Adrenal gland (tissue), 9 donors: ENCODE measurements at regions not wholly inside any gene's neighbourhood (a gene's known extent, or its start where the extent isn't known, plus 50 kb on each side); places are given as distances from the start of the nearest gene placed in this dataset.

Source experiments
- DNase-seq, 7 donors: peaks; one replicate each; pipeline ENCODE4 v3.0.0-alpha.2; 2019 to 2020
- H3K27ac ChIP-seq, 5 donors: fragments of 200-600 bp; sonication (generic) in 4 of 5; 1 replicate in 3 of 5; 2 replicates in 2 of 5; pipeline versions ENCODE4 v1.5.1 to v1.8.0; 2016 to 2020; ENCODE audit warnings: mild to moderate bottlenecking in 1 of 5
- H3K27me3 ChIP-seq: fragments of 200-600 bp; 2 replicates; pipeline ENCODE4 v1.8.0; 2021
- H3K36me3 ChIP-seq, 2 donors: fragments of 200-600 bp; replicated peaks in 1 of 2; 1 replicate in 1 of 2; 2 replicates in 1 of 2; pipeline versions ENCODE4 v1.5.1 to v1.8.0; 2018 to 2022
- H3K4me1 ChIP-seq, 2 donors: fragments of 200-600 bp; replicated peaks in 1 of 2; 1 replicate in 1 of 2; 2 replicates in 1 of 2; pipeline versions ENCODE4 v1.5.1 to v1.8.0; 2018 to 2021
- H3K4me3 ChIP-seq, 4 donors: fragments of 200-600 bp; sonication (generic) in 3 of 4; one replicate each; pipeline ENCODE4 v1.5.1; 2016 to 2018
- H3K9me3 ChIP-seq, 3 donors: fragments of 200-600 bp; sonication (generic) in 1 of 3; replicated peaks in 1 of 3; 1 replicate in 2 of 3; 2 replicates in 1 of 3; pipeline versions ENCODE4 v1.5.1 to v1.8.0; 2016 to 2021
- CTCF ChIP-seq, 6 experiments: fragments of 450-650 bp in 4 of 6; fragments of 200-600 bp in 2 of 6; sonication (generic) in 1 of 6; IDR thresholded peaks; 1 replicate in 5 of 6; 2 replicates in 1 of 6; pipeline versions ENCODE4 v1.5.1 to v1.8.0; 2016 to 2021; ENCODE audit warnings: antibody characterized with exemption in 6 of 6, mild to moderate bottlenecking in 2 of 6, moderate library complexity in 1 of 6
- POLR2A ChIP-seq, 2 donors: fragments of 450-650 bp; IDR thresholded peaks; one replicate each; pipeline ENCODE4 v1.6.1; 2017; ENCODE audit warnings: antibody characterized with exemption in 2 of 2, mild to moderate bottlenecking in 2 of 2, moderate library complexity in 1 of 2
- WGBS, 4 donors: extraction: QIAGEN DNeasy Blood & Tissue Kit in 2 of 4; methylation state at CpG; one replicate each; pipeline versions ENCODE4 v1.1.5 to v1.1.7; 2013 to 2017; 5-methylcytosine and 5-hydroxymethylcytosine counted together
- intact Hi-C, 2 donors: fragments of 100-400 bp; cut with DNase I; formaldehyde crosslinking; loops; one replicate each; pipeline versions ENCODE4 v1.14.1 to v1.15.0; 2022 to 2023
- donor health status: healthy with polysubstance abuse.
- donor health status: Bipolar disorder and iron deficiency.
- donor health status: DM: yes; HTN: yes; CAD: no.
- donor health status: DM: no; HTN: no; CAD: no.
- donor health status: DM: no; HTN: no; CAD: no.

- Histone ChIP-seq H3K9me3 (no peaks in the 10 kb centered on the region), H3K27me3 (no peaks in the 10 kb centered on the region), H3K4me1 (no peaks in the 10 kb centered on the region), H3K27ac (no peak overlapping the region), H3K4me3 (no peak overlapping the region), H3K36me3 (no peaks in the 10 kb centered on the region)
- no peak for TF ChIP-seq POLR2A (IDR thresholded peaks at IDR 0.05)
- TF ChIP-seq CTCF (IDR thresholded peaks at IDR 0.05): no peak
- DNase-seq: no peak
- intact Hi-C loops: no loop called here
- 90 to 96% (median 90%) methylated on average over 3 of the region's 3 CpGs for WGBS, 4 donors
These were observed 310.6 kb upstream of the EDIL3 start for GRCh38 chr5:84695330-84695729.

GRCh38 chr5:84693256-84693655 lies 308.6 kb upstream of the EDIL3 start:
- Histone ChIP-seq H3K27ac (no peak overlapping the region), H3K9me3 (no peaks in the 10 kb centered on the region), H3K4me1 (no peaks in the 10 kb centered on the region), H3K36me3 (no peaks in the 10 kb centered on the region), H3K4me3 (no peak overlapping the region), H3K27me3 (no peaks in the 10 kb centered on the region)
- 82 to 86% (median 85%) methylated on average over 4 of the region's 4 CpGs for WGBS, 4 donors
- no peak for TF ChIP-seq POLR2A (IDR thresholded peaks at IDR 0.05)
- no peak for TF ChIP-seq CTCF (IDR thresholded peaks at IDR 0.05)
- no peak for DNase-seq
- intact Hi-C loops: no loop called here

DNA sequence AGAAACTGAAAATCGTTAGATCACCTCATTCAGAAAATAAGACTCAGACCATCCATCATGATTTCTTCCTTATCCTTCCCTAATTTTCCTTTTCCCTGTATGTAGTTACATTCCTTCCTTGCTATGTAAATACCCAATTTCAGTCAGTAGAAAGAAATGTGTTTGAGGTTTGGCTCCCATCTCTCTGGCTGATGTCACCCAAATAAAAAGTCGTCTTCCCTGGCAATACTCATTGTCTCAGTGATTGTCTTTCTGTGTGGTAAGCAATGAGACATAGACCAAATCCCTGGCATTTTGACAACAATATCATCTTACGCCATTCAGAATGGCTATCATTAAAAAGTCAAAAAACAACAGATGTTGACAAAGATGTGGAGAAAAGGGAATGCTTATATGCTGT lies 303.9 kb upstream of the EDIL3 start:
- H3K4me1 ChIP-seq: no peaks in the 10 kb centered on the region
- H3K27ac ChIP-seq: no peak overlapping the region
- no peaks in the 10 kb centered on the region for H3K27me3 ChIP-seq
- DNase-seq: no peak
- no peaks in the 10 kb centered on the region for H3K9me3 ChIP-seq
- 44 to 56% (median 48%) methylated on average over 3 of the region's 3 CpGs for WGBS, 4 donors
- H3K4me3 ChIP-seq: no peak overlapping the region
- no peaks in the 10 kb centered on the region for H3K36me3 ChIP-seq
- no peak for TF ChIP-seq POLR2A (IDR thresholded peaks at IDR 0.05)
- no peak for TF ChIP-seq CTCF (IDR thresholded peaks at IDR 0.05)
- intact Hi-C loops: no loop called here

DNA sequence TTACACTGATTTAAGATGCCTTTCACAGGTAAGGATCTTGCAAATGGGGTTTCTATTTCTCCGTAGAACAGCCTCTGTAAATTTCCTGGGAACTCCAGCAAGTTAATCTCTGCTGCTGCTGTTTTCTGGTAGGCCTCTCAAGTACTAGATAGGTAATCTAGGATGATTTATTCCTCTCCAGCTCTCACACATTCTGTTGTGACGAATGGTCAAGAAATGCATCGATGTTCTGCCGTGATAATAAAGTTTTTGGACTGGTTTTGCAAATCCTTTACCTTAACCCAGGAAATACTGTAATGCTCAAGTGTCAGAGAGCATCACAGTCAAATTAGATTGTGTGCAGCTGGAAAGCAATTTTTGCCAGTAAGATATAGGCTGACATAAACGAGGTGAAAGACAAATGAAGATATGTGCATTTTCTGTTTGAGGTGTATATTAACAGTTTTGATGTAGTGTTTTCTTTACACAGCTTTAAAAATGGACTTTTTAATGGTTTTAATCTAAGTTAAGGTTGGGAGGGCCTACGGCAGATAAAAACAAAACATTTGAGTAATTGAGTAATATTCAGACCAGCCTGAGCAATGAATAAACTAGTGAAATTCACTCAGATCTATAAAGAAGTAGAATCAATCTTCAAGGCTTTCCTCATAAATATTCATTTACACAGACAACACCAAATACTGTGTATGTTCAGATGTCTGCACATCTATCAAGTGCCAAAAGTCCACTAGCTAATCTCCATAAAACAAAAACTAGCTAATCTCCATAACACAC lies 300.6 kb upstream of the EDIL3 start:
- no peak overlapping the region for H3K27ac ChIP-seq
- 36 to 56% (median 40%) methylated on average over 6 of the region's 6 CpGs for WGBS, 4 donors
- TF ChIP-seq CTCF (IDR thresholded peaks at IDR 0.05): no peak
- no peak for TF ChIP-seq POLR2A (IDR thresholded peaks at IDR 0.05)

More for the DNA sequence above, 300.6 kb upstream of the EDIL3 start:
- H3K36me3 ChIP-seq: no peaks in the 10 kb centered on the region
- no peaks in the 10 kb centered on the region for H3K4me1 ChIP-seq
- H3K9me3 ChIP-seq: no peaks in the 10 kb centered on the region
- no peaks in the 10 kb centered on the region for H3K27me3 ChIP-seq
- H3K4me3 ChIP-seq: no peak overlapping the region
- no peak for DNase-seq
- intact Hi-C loops: no loop called here
